OCI-LY7 (cell line): ENCODE measurements at regions not wholly inside any gene's neighbourhood (a gene's known extent, or its start where the extent isn't known, plus 50 kb on each side); places are given as distances from the start of the nearest gene placed in this dataset.
"Not testable (repeated sequence)": the region's sequence is repeated elsewhere in the genome, so short reads cannot be mapped to it uniquely, and the experiment has no call there.

Source experiments
- BruUV-seq: library from RNA; stranded (reverse); fragments of 400-500 nt; replicated peaks from 2 replicates; lab custom pipeline; 2021; lab: Mats Ljungman, UMichigan
- CTCF ChIA-PET: fragments of 300-600 bp; sonication (Branson Sonifier 250); formaldehyde crosslinking; loops from one replicate; lab custom pipeline; 2022; ENCODE audit warnings: antibody characterized with exemption; ENCODE audit not compliant: unreplicated experiment; lab: Charles Lee
- POLR2A ChIA-PET: fragments of 300-600 bp; sonication (Branson Sonifier 250); formaldehyde crosslinking; loops from one replicate; lab custom pipeline; 2022; ENCODE audit warnings: antibody characterized with exemption; lab: Charles Lee
- DNase-seq: peaks from one replicate; pipeline ENCODE4 v3.0.0-alpha.2; 2015; ENCODE audit warnings: low spot score
- H2AFZ ChIP-seq: fragments of 200-600 bp; sonication (generic), shearing (Covaris generic); 2 replicates; pipeline ENCODE4 v1.6.1; 2014; ENCODE audit warnings: mild to moderate bottlenecking, antibody characterized with exemption, low read length, moderate library complexity
- H3K27ac ChIP-seq: fragments of 200-600 bp; sonication (generic); 2 replicates; pipeline ENCODE4 v1.5.1; 2014; ENCODE audit warnings: mixed run types, low read depth, mild to moderate bottlenecking, moderate library complexity, low read length, inconsistent platforms; ENCODE audit not compliant: poor library complexity, severe bottlenecking
- H3K36me3 ChIP-seq: fragments of 200-600 bp; sonication (generic); 2 replicates; pipeline ENCODE4 v1.6.1; 2014; ENCODE audit warnings: mild to moderate bottlenecking, antibody characterized with exemption, low read length, moderate library complexity, mixed read lengths; ENCODE audit not compliant: insufficient read depth
- H3K4me1 ChIP-seq: fragments of 200-600 bp; sonication (generic); 2 replicates; pipeline ENCODE4 v1.5.1; 2014; ENCODE audit warnings: mild to moderate bottlenecking, low read length; ENCODE audit not compliant: insufficient read depth, poor library complexity, severe bottlenecking
- H3K4me2 ChIP-seq: fragments of 200-600 bp; sonication (generic); 2 replicates; pipeline ENCODE4 v1.6.1; 2014; ENCODE audit warnings: mild to moderate bottlenecking, low read length
- H3K4me3 ChIP-seq: fragments of 200-600 bp; sonication (generic); 2 replicates; pipeline ENCODE4 v1.5.1; 2014; ENCODE audit warnings: mild to moderate bottlenecking, low read depth, low read length; ENCODE audit not compliant: poor library complexity, severe bottlenecking
- H3K79me2 ChIP-seq: fragments of 200-600 bp; sonication (generic); 2 replicates; pipeline ENCODE4 v1.6.1; 2016; ENCODE audit warnings: low read depth, mild to moderate bottlenecking, low read length, moderate library complexity, mixed read lengths; ENCODE audit not compliant: insufficient read depth
- H3K9me2 ChIP-seq: fragments of 200-600 bp; sonication (generic); 2 replicates; pipeline ENCODE4 v1.6.1; 2016; ENCODE audit warnings: mild to moderate bottlenecking, low read length, mixed read lengths; ENCODE audit not compliant: insufficient read depth
- H3K9me3 ChIP-seq: fragments of 200-600 bp; sonication (generic); 2 replicates; pipeline ENCODE4 v1.6.1; 2014; ENCODE audit warnings: mild to moderate bottlenecking, mixed run types, low read length, mixed read lengths
- H4K20me1 ChIP-seq: fragments of 200-600 bp; sonication (generic); 2 replicates; pipeline ENCODE4 v1.6.1; 2014; ENCODE audit warnings: mild to moderate bottlenecking, antibody characterized with exemption, low read length, moderate library complexity, mixed read lengths; ENCODE audit not compliant: insufficient read depth
- EZH2phosphoT487 ChIP-seq: fragments of 200-600 bp; sonication (generic); IDR thresholded peaks from 2 replicates; pipeline ENCODE4 v1.6.1; 2018; ENCODE audit warnings: low read depth, borderline replicate concordance, mild to moderate bottlenecking, mixed run types, antibody characterized with exemption, low read length, moderate library complexity, mixed read lengths
- intact Hi-C: fragments of 100-400 bp; cut with micrococcal nuclease; formaldehyde crosslinking; loops from one replicate; pipeline ENCODE4 v1.10.0; 2022; ENCODE audit not compliant: unreplicated experiment
- TF ChIP-seq, protein P1 (sequence below): fragments of 200-600 bp; sonication (generic); conservative IDR thresholded peaks from 2 replicates; pipeline ENCODE4 v1.5.1; 2014; ENCODE audit warnings: mild to moderate bottlenecking, antibody characterized with exemption, low read length, moderate library complexity, mixed read lengths

- intact Hi-C loops, H3K9me2 ChIP-seq, H3K27ac ChIP-seq, CTCF ChIA-PET, DNase-seq, POLR2A ChIA-PET, H3K4me3 ChIP-seq, H2AFZ ChIP-seq, H3K4me2 ChIP-seq, H4K20me1 ChIP-seq, H3K36me3 ChIP-seq, H3K79me2 ChIP-seq, BruUV-seq, H3K9me3 ChIP-seq: not testable (repeated sequence)
- H3K4me1 ChIP-seq: peaks cover 13% of the 10 kb centered on the region
Measured at GRCh38 chr15:67939588-67940323, 99.9 kb upstream of the RNU6-1 start.

DNA sequence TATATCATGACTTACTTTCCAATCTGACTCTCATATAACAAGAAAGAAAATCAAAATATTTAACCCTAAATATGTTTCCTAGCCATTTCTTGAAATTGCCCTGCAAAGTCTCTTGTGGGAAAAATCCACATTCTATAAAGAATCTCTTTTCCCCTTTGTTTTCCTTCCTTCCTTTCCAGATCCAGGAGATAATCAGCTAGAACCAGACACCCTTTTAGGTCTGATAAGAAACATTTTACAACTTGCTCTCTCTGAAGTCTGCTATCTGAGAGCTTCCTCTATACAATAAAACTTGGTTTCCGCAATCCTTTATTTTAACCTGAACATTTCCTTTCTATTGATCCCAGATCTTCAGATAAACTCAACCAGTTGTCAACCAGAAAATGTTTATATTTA, 100.5 kb upstream of the RNU6-1 start:
- peaks cover 13% of the 10 kb centered on the region for H3K4me1 ChIP-seq
- DNase-seq: no peak
- H2AFZ ChIP-seq: no peak overlapping the region
- intact Hi-C loops: no loop called here
- ChIA-PET CTCF (no interaction called here), POLR2A (no interaction called here)
- no peaks in the 10 kb centered on the region for H3K79me2 ChIP-seq
- H3K4me3 ChIP-seq: no peak overlapping the region
- no peaks in the 10 kb centered on the region for H3K36me3 ChIP-seq
- no peaks in the 10 kb centered on the region for H3K9me2 ChIP-seq
- no peaks in the 10 kb centered on the region for H3K9me3 ChIP-seq
- BruUV-seq: no TSS peak
- TF ChIP-seq, protein P1, sequence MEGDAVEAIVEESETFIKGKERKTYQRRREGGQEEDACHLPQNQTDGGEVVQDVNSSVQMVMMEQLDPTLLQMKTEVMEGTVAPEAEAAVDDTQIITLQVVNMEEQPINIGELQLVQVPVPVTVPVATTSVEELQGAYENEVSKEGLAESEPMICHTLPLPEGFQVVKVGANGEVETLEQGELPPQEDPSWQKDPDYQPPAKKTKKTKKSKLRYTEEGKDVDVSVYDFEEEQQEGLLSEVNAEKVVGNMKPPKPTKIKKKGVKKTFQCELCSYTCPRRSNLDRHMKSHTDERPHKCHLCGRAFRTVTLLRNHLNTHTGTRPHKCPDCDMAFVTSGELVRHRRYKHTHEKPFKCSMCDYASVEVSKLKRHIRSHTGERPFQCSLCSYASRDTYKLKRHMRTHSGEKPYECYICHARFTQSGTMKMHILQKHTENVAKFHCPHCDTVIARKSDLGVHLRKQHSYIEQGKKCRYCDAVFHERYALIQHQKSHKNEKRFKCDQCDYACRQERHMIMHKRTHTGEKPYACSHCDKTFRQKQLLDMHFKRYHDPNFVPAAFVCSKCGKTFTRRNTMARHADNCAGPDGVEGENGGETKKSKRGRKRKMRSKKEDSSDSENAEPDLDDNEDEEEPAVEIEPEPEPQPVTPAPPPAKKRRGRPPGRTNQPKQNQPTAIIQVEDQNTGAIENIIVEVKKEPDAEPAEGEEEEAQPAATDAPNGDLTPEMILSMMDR: no peak
- no peak for TF ChIP-seq EZH2phosphoT487
- no peak overlapping the region for H3K27ac ChIP-seq
- no peaks in the 10 kb centered on the region for H4K20me1 ChIP-seq
- H3K4me2 ChIP-seq: no peak overlapping the region

DNA sequence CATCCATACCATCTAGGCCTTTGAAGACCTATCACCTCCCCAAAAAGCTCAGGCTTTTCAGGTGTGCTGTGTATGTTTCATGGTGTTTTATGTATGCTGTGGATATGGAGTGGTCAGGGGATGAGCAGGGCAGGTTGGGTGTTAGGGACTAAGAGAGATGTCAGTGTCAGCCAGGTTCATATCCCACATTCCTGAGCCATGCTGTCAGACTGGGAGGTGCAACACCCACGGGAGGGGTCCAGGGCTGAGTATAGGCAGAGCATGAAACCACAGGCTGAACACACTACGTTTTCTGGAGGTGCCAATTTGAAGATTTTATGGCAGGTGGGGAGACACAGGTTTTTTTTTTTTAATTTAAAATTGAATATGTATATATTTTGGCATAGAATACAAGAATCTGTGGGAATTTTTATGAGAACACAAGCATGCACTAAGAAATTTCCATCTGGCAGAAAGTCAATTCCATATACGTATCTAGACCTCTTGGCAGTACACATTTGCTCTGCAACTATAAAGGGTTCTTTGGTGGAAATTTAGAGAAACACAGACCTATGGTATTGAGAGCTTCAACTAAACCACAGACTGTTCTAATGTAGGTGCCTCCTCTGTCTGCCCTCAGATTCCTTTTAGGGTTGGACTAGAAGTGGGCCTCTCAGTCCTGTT, 101.9 kb upstream of the RNU6-1 start:
- TF ChIP-seq, protein P1: no peak
- no peak for TF ChIP-seq EZH2phosphoT487
- intact Hi-C loops: no loop called here

More for the DNA sequence above, 101.9 kb upstream of the RNU6-1 start:
- Histone ChIP-seq H4K20me1 (no peaks in the 10 kb centered on the region), H3K9me2 (no peaks in the 10 kb centered on the region), H3K4me1 (peaks cover 28% of the 10 kb centered on the region), H2AFZ (no peak overlapping the region), H3K27ac (no peak overlapping the region), H3K79me2 (no peaks in the 10 kb centered on the region), H3K4me3 (no peak overlapping the region), H3K9me3 (no peaks in the 10 kb centered on the region), H3K4me2 (no peak overlapping the region), H3K36me3 (no peaks in the 10 kb centered on the region)
- CTCF ChIA-PET: no interaction called here
- POLR2A ChIA-PET: interaction anchor here (0.6 to 0.7 kb wide), 2 partner anchors 22 to 64 kb away, joined by 3 to 6 read pairs; no protein-coding TSS in a partner anchor
- no peak for DNase-seq
- BruUV-seq: no TSS peak
